ENCODE measurements at regions not wholly inside any gene's neighbourhood (a gene's known extent, or its start where the extent isn't known, plus 50 kb on each side); places are given as distances from the start of the nearest gene placed in this dataset.

- Histone ChIP-seq H3K27me3 (ENCODE audit: control insufficient read depth, insufficient read depth, low read length, poor library complexity, severe bottlenecking) (no peaks in the 10 kb centered on the region), H3K9ac (ENCODE audit: extremely low read depth, low read length, poor library complexity, severe bottlenecking) (no peak overlapping the region), H3K4me3 (ENCODE audit: low read length) (no peak overlapping the region), H3K36me3 (ENCODE audit: control insufficient read depth, insufficient read depth, low read length) (no peaks in the 10 kb centered on the region), H3K4me1 (ENCODE audit: control insufficient read depth, insufficient read depth, low read length) (no peaks in the 10 kb centered on the region), H3K27ac (ENCODE audit: low read depth, low read length) (peak overlapping the region; percentile 89), H3K9me3 (ENCODE audit: control insufficient read depth, low read length) (no peaks in the 10 kb centered on the region)
- WGBS, 2 experiments (ENCODE audit: insufficient coverage in 1 of 2, insufficient read length in 1 of 2), result 55 to 82% methylated on average over 6 to 8 of the region's 8 CpGs
- no peak for TF ChIP-seq CTCF (conservative IDR thresholded peaks at IDR 0.05)
- no peaks in the 10 kb centered on the region for H3K36me3 Mint-ChIP-seq (ENCODE audit: low read depth)
- no peaks in the 10 kb centered on the region for H3K4me1 Mint-ChIP-seq
- DNase-seq, result no peak
- H3K27ac Mint-ChIP-seq, result no peak overlapping the region
- H3K9me3 Mint-ChIP-seq, result no peaks in the 10 kb centered on the region
- no peak overlapping the region for H3K4me3 Mint-ChIP-seq
- no peaks in the 10 kb centered on the region for H3K27me3 Mint-ChIP-seq (ENCODE audit: insufficient read depth)
Observed at GRCh38 chr16:55390630-55391237, 66.7 kb downstream of the IRX6 start.

- Mint-ChIP-seq H3K27ac (no peak overlapping the region), H3K4me1 (no peaks in the 10 kb centered on the region), H3K36me3 (ENCODE audit: low read depth) (no peaks in the 10 kb centered on the region), H3K27me3 (ENCODE audit: insufficient read depth) (no peaks in the 10 kb centered on the region), H3K9me3 (no peaks in the 10 kb centered on the region), H3K4me3 (no peak overlapping the region)
- no peaks in the 10 kb centered on the region for H3K27me3 ChIP-seq (ENCODE audit: control insufficient read depth, insufficient read depth, low read length, poor library complexity, severe bottlenecking)
- no peaks in the 10 kb centered on the region for H3K9me3 ChIP-seq (ENCODE audit: control insufficient read depth, low read length)
- no peak overlapping the region for H3K4me3 ChIP-seq (ENCODE audit: low read length)
- peak overlapping the region; percentile 89 for H3K27ac ChIP-seq (ENCODE audit: low read depth, low read length)
- no peak for DNase-seq
- TF ChIP-seq CTCF (conservative IDR thresholded peaks at IDR 0.05), result no peak
- no peak overlapping the region for H3K9ac ChIP-seq (ENCODE audit: extremely low read depth, low read length, poor library complexity, severe bottlenecking)
- 93 to 97% methylated on average over 2 of the region's 2 CpGs for WGBS, 2 experiments (ENCODE audit: insufficient coverage in 1 of 2, insufficient read length in 1 of 2)
- H3K4me1 ChIP-seq (ENCODE audit: control insufficient read depth, insufficient read depth, low read length), result no peaks in the 10 kb centered on the region
- no peaks in the 10 kb centered on the region for H3K36me3 ChIP-seq (ENCODE audit: control insufficient read depth, insufficient read depth, low read length)
Observed at GRCh38 chr16:55391760-55392375, 67.9 kb downstream of the IRX6 start.

- H3K9ac ChIP-seq (ENCODE audit: extremely low read depth, low read length, poor library complexity, severe bottlenecking), result no peak overlapping the region
- Mint-ChIP-seq H3K27ac (no peak overlapping the region), H3K36me3 (ENCODE audit: low read depth) (no peaks in the 10 kb centered on the region), H3K4me3 (no peak overlapping the region), H3K9me3 (no peaks in the 10 kb centered on the region), H3K27me3 (ENCODE audit: insufficient read depth) (no peaks in the 10 kb centered on the region), H3K4me1 (no peaks in the 10 kb centered on the region)
- no peak for DNase-seq
- no peaks in the 10 kb centered on the region for H3K36me3 ChIP-seq (ENCODE audit: control insufficient read depth, insufficient read depth, low read length)
- no peaks in the 10 kb centered on the region for H3K27me3 ChIP-seq (ENCODE audit: control insufficient read depth, insufficient read depth, low read length, poor library complexity, severe bottlenecking)
- 64 to 86% methylated on average over 1 of the region's 1 CpG for WGBS, 2 experiments (ENCODE audit: insufficient coverage in 1 of 2, insufficient read length in 1 of 2)
- no peak overlapping the region for H3K27ac ChIP-seq (ENCODE audit: low read depth, low read length)
- no peak for TF ChIP-seq CTCF (conservative IDR thresholded peaks at IDR 0.05)
- no peaks in the 10 kb centered on the region for H3K4me1 ChIP-seq (ENCODE audit: control insufficient read depth, insufficient read depth, low read length)
- H3K9me3 ChIP-seq (ENCODE audit: control insufficient read depth, low read length), result no peaks in the 10 kb centered on the region
- H3K4me3 ChIP-seq (ENCODE audit: low read length), result no peak overlapping the region
Observed at GRCh38 chr16:55392701-55393100, 68.7 kb downstream of the IRX6 start.

Measured in endodermal cell (in vitro differentiated cells).